HEK293 (cell line): ENCODE measurements at regions not wholly inside any gene's neighbourhood (a gene's known extent, or its start where the extent isn't known, plus 50 kb on each side); places are given as distances from the start of the nearest gene placed in this dataset.

ENCODE experiments used
- CTCF ChIA-PET: fragments of 350-600 bp; formaldehyde crosslinking; extraction: SDS; loops from one replicate; lab custom pipeline; 2021; ENCODE audit warnings: antibody characterized with exemption; lab: Yijun Ruan, JAX
- POLR2A ChIA-PET: fragments of 300-600 bp; formaldehyde crosslinking; extraction: SDS; loops from one replicate; lab custom pipeline; 2020; ENCODE audit warnings: antibody characterized with exemption, inconsistent platforms; lab: Yijun Ruan, JAX
- H3K27ac ChIP-seq: fragments of 200-500 bp; sonication (Bioruptor generic); 2 replicates; pipeline ENCODE4 v1.5.1; 2014; ENCODE audit warnings: low read depth, low read length, control low read depth, inconsistent platforms; ENCODE audit errors: extremely low read depth
- H3K36me3 ChIP-seq, 2 experiments: fragments of 200-500 bp in 1 of 2; sonication (Bioruptor generic) in 1 of 2; 1 replicate in 1 of 2; 2 replicates in 1 of 2; pipeline ENCODE4 v1.5.1; 2014 to 2017; ENCODE audit warnings: inconsistent platforms in 2 of 2, low read length in 2 of 2; ENCODE audit not compliant: control insufficient read depth in 2 of 2, insufficient read depth in 1 of 2
- H3K4me1 ChIP-seq: fragments of 200-500 bp; sonication (Bioruptor generic); 2 replicates; pipeline ENCODE4 v1.5.1; 2014; ENCODE audit warnings: mild to moderate bottlenecking, low read length, inconsistent platforms; ENCODE audit not compliant: control insufficient read depth, insufficient read depth
- H3K4me3 ChIP-seq: 2 replicates; pipeline ENCODE4 v1.5.1; 2011; ENCODE audit warnings: low read depth, mild to moderate bottlenecking, control low read depth, low read length, moderate library complexity
- H3K9me3 ChIP-seq: fragments of 200-500 bp; sonication (Bioruptor generic); 2 replicates; pipeline ENCODE4 v1.5.1; 2014; ENCODE audit warnings: low read depth, low read length, inconsistent platforms; ENCODE audit not compliant: control insufficient read depth, insufficient read depth
- EGR2 ChIP-seq: fragments of 450-650 bp; formaldehyde crosslinking; IDR thresholded peaks from 2 replicates; pipeline ENCODE4 v1.5.1; 2016; ENCODE audit warnings: low read depth, missing biosample characterization, missing genetic modification characterization
- FEZF1 ChIP-seq: fragments of 450-650 bp; formaldehyde crosslinking; IDR thresholded peaks from 2 replicates; pipeline ENCODE4 v1.5.1; 2016; ENCODE audit warnings: missing biosample characterization, missing genetic modification characterization
- KLF1 ChIP-seq: fragments of 450-650 bp; formaldehyde crosslinking; IDR thresholded peaks from 2 replicates; pipeline ENCODE4 v1.5.1; 2016; ENCODE audit warnings: missing biosample characterization, missing genetic modification characterization
- KLF7 ChIP-seq: fragments of 450-650 bp; formaldehyde crosslinking; IDR thresholded peaks from 2 replicates; pipeline ENCODE4 v1.5.1; 2016; ENCODE audit warnings: missing biosample characterization, missing genetic modification characterization, borderline replicate concordance
- PRDM6 ChIP-seq: fragments of 450-650 bp; formaldehyde crosslinking; IDR thresholded peaks from 2 replicates; pipeline ENCODE4 v1.5.1; 2017; ENCODE audit warnings: missing biosample characterization, missing genetic modification characterization
- REST ChIP-seq: fragments of 450-650 bp; formaldehyde crosslinking; IDR thresholded peaks from 2 replicates; pipeline ENCODE4 v1.5.1; 2016; ENCODE audit warnings: missing biosample characterization, missing genetic modification characterization
- SCRT1 ChIP-seq: fragments of 450-650 bp; formaldehyde crosslinking; IDR thresholded peaks from 2 replicates; pipeline ENCODE4 v1.5.1; 2016; ENCODE audit warnings: missing biosample characterization, missing genetic modification characterization, borderline replicate concordance
- WT1 ChIP-seq: fragments of 450-650 bp; formaldehyde crosslinking; IDR thresholded peaks from 2 replicates; pipeline ENCODE4 v1.5.1; 2016; ENCODE audit warnings: missing biosample characterization, missing genetic modification characterization
- YY2 ChIP-seq: fragments of 450-650 bp; formaldehyde crosslinking; IDR thresholded peaks from 2 replicates; pipeline ENCODE4 v1.5.1; 2016; ENCODE audit warnings: missing biosample characterization, missing genetic modification characterization
- ZBTB26 ChIP-seq: fragments of 450-650 bp; formaldehyde crosslinking; optimal IDR thresholded peaks from 2 replicates; pipeline ENCODE3; 2016; ENCODE audit warnings: missing biosample characterization, mild to moderate bottlenecking, missing genetic modification characterization
- ZNF112 ChIP-seq: fragments of 450-650 bp; formaldehyde crosslinking; IDR thresholded peaks from 2 replicates; pipeline ENCODE4 v1.5.0; 2017; ENCODE audit warnings: missing biosample characterization, missing genetic modification characterization
- ZNF114 ChIP-seq: fragments of 450-650 bp; formaldehyde crosslinking; IDR thresholded peaks from 2 replicates; pipeline ENCODE4 v1.5.0; 2017; ENCODE audit warnings: missing biosample characterization, missing genetic modification characterization
- ZNF157 ChIP-seq: fragments of 450-650 bp; formaldehyde crosslinking; IDR thresholded peaks from 2 replicates; pipeline ENCODE4 v1.5.1; 2016; ENCODE audit warnings: missing biosample characterization, missing genetic modification characterization
- ZNF174 ChIP-seq: fragments of 450-650 bp; formaldehyde crosslinking; IDR thresholded peaks from 2 replicates; pipeline ENCODE4 v1.5.0; 2017; ENCODE audit warnings: missing biosample characterization, mild to moderate bottlenecking, missing genetic modification characterization
- ZNF2 ChIP-seq: fragments of 450-650 bp; formaldehyde crosslinking; IDR thresholded peaks from 2 replicates; pipeline ENCODE4 v1.5.1; 2016; ENCODE audit warnings: missing biosample characterization, missing genetic modification characterization
- ZNF274 ChIP-seq, 2 experiments: fragments of 200-500 bp in 1 of 2; fragments of 450-650 bp in 1 of 2; sonication (Bioruptor generic) in 1 of 2; formaldehyde crosslinking in 1 of 2; IDR thresholded peaks; 2 replicates each; pipeline versions ENCODE4 v1.5.1 to v1.6.1; 2014 to 2016; ENCODE audit warnings: borderline replicate concordance in 1 of 2, inconsistent platforms in 1 of 2, low read length in 1 of 2, missing biosample characterization in 1 of 2, missing genetic modification characterization in 1 of 2
- ZNF354C ChIP-seq: fragments of 450-650 bp; formaldehyde crosslinking; IDR thresholded peaks from 2 replicates; pipeline ENCODE4 v1.5.1; 2016; ENCODE audit warnings: missing biosample characterization, missing genetic modification characterization, low read depth, borderline replicate concordance
- ZNF394 ChIP-seq: fragments of 450-650 bp; formaldehyde crosslinking; IDR thresholded peaks from 2 replicates; pipeline ENCODE4 v1.5.1; 2016; ENCODE audit warnings: missing biosample characterization, missing genetic modification characterization, mild to moderate bottlenecking, moderate library complexity, borderline replicate concordance
- ZNF423 ChIP-seq: fragments of 450-650 bp; formaldehyde crosslinking; IDR thresholded peaks from 2 replicates; pipeline ENCODE4 v1.5.1; 2016; ENCODE audit warnings: missing biosample characterization, missing genetic modification characterization
- ZNF433 ChIP-seq: fragments of 450-650 bp; formaldehyde crosslinking; IDR thresholded peaks from 2 replicates; pipeline ENCODE4 v1.5.1; 2016; ENCODE audit warnings: missing biosample characterization, missing genetic modification characterization, low read depth
- ZNF555 ChIP-seq: fragments of 450-650 bp; formaldehyde crosslinking; conservative IDR thresholded peaks from 2 replicates; pipeline ENCODE4 v1.5.1; 2017; ENCODE audit warnings: missing biosample characterization, mild to moderate bottlenecking, missing genetic modification characterization, inconsistent platforms
- ZNF580 ChIP-seq: fragments of 450-650 bp; formaldehyde crosslinking; IDR thresholded peaks from 2 replicates; pipeline ENCODE4 v1.5.1; 2016; ENCODE audit warnings: missing biosample characterization, missing genetic modification characterization
- ZNF585B ChIP-seq: fragments of 450-650 bp; formaldehyde crosslinking; IDR thresholded peaks from 2 replicates; pipeline ENCODE4 v1.5.1; 2016; ENCODE audit warnings: missing biosample characterization, missing genetic modification characterization
- ZNF621 ChIP-seq: fragments of 450-650 bp; formaldehyde crosslinking; IDR thresholded peaks from 2 replicates; pipeline ENCODE4 v1.5.1; 2017; ENCODE audit warnings: missing biosample characterization, missing genetic modification characterization
- ZNF623 ChIP-seq: fragments of 450-650 bp; formaldehyde crosslinking; IDR thresholded peaks from 2 replicates; pipeline ENCODE4 v1.5.1; 2016; ENCODE audit warnings: missing biosample characterization, missing genetic modification characterization
- ZNF776 ChIP-seq: fragments of 450-650 bp; formaldehyde crosslinking; IDR thresholded peaks from 2 replicates; pipeline ENCODE4 v1.5.0; 2017; ENCODE audit warnings: missing biosample characterization, missing genetic modification characterization, borderline replicate concordance
- ZNF777 ChIP-seq: fragments of 450-650 bp; formaldehyde crosslinking; IDR thresholded peaks from 2 replicates; pipeline ENCODE4 v1.5.1; 2017; ENCODE audit warnings: missing biosample characterization, missing genetic modification characterization, borderline replicate concordance
- ZNF830 ChIP-seq: fragments of 450-650 bp; IDR thresholded peaks from 2 replicates; pipeline ENCODE4 v1.5.0; 2018; ENCODE audit warnings: missing biosample characterization, missing genetic modification characterization, low read depth, mild to moderate bottlenecking, moderate library complexity
- TF ChIP-seq, protein P1 (sequence below): fragments of 450-650 bp; formaldehyde crosslinking; IDR thresholded peaks from 2 replicates; pipeline ENCODE4 v1.5.1; 2016; ENCODE audit warnings: missing biosample characterization, missing genetic modification characterization

GRCh38 chr5:30502277-30502676 lies 691.2 kb upstream of the CDH6 start:
- no peak overlapping the region for H3K4me3 ChIP-seq
- ChIA-PET POLR2A (no interaction called here), CTCF (no interaction called here)
- H3K36me3 ChIP-seq, result no peaks in the 10 kb centered on the region
- no peaks in the 10 kb centered on the region for H3K9me3 ChIP-seq
- TF ChIP-seq EGR2 (tag by site-specific recombination) (no peak), ZNF621 (no peak), ZNF623 (no peak), ZNF112 (tag by site-specific recombination) (no peak), PRDM6 (tag by site-specific recombination) (no peak), ZNF580 (tag by site-specific recombination) (no peak), REST (no peak), ZNF274 (IDR thresholded peaks at IDR 0.05; ENCODE audit: low read length) (no peak), ZNF274 (tag by site-specific recombination; IDR thresholded peaks at IDR 0.05; ENCODE audit: borderline replicate concordance) (no peak), ZNF354C (no peak), YY2 (no peak), ZNF777 (tag by site-specific recombination) (no peak), ZNF830 (tag by site-specific recombination) (no peak), ZNF2 (tag by site-specific recombination) (no peak), ZNF157 (tag by site-specific recombination) (no peak), ZNF555 (no peak), ZBTB26 (tag by site-specific recombination) (no peak), ZNF585B (tag by site-specific recombination) (no peak), WT1 (tag by site-specific recombination) (no peak)
- TF ChIP-seq, protein P1, sequence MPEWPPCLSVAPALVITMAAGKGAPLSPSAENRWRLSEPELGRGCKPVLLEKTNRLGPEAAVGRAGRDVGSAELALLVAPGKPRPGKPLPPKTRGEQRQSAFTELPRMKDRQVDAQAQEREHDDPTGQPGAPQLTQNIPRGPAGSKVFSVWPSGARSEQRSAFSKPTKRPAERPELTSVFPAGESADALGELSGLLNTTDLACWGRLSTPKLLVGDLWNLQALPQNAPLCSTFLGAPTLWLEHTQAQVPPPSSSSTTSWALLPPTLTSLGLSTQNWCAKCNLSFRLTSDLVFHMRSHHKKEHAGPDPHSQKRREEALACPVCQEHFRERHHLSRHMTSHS (tag by site-specific recombination), result no peak
- no peaks in the 10 kb centered on the region for H3K4me1 ChIP-seq
- H3K27ac ChIP-seq, result no peak overlapping the region

DNA sequence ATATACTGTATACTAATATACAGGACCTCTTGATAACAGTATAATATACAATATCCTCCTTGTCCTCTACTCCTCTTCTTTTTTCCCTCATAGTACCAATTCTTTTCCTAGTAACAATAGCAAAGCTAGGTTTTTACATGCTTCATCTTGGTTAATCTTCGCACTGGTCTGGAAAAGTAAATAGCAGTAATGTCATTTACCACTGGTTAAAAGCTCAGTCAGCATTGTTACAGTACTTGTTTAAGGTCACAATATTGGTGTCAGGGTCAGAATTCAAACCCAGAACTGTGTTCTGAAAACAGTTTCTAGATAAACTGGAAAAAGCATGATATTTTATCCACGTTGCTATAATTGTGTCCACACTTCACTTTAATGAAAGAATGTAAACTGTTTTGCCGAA lies 692.4 kb upstream of the CDH6 start:
- POLR2A ChIA-PET, result no interaction called here
- Histone ChIP-seq H3K27ac (no peak overlapping the region), H3K4me3 (no peak overlapping the region), H3K36me3 (no peaks in the 10 kb centered on the region), H3K9me3 (no peaks in the 10 kb centered on the region), H3K4me1 (no peaks in the 10 kb centered on the region)
- CTCF ChIA-PET, result interaction anchor here (0.7 kb wide), 1 partner anchor 16 kb away, joined by 4 read pairs; no protein-coding TSS in a partner anchor
- TF ChIP-seq FEZF1 (tag by site-specific recombination) (no peak), ZNF776 (tag by site-specific recombination) (no peak), ZNF580 (tag by site-specific recombination) (no peak), KLF1 (tag by site-specific recombination) (no peak), ZNF423 (tag by site-specific recombination) (no peak), ZNF114 (tag by site-specific recombination) (no peak), SCRT1 (tag by site-specific recombination) (no peak), ZNF433 (tag by site-specific recombination) (no peak), ZNF394 (tag by site-specific recombination) (no peak), ZNF174 (tag by site-specific recombination) (no peak), KLF7 (tag by site-specific recombination) (no peak)
